ENCODE measurements at regions not wholly inside any gene's neighbourhood (a gene's known extent, or its start where the extent isn't known, plus 50 kb on each side); places are given as distances from the start of the nearest gene placed in this dataset.
A peak's percentile ranks its signal among the peaks of the same experiment; 100 is the strongest.

GRCh38 chr7:81498176-81498575, 271.7 kb downstream of the HGF start (continued):
- no peak for TF ChIP-seq KDM1A (IDR thresholded peaks at IDR 0.05; ENCODE audit: low read depth)
- no peak for TF ChIP-seq NR3C1 (IDR thresholded peaks at IDR 0.05)

- FAIRE-seq (peak; percentile 28), ATAC-seq (peak; percentile 62 to 88; a peak in 4 of 6 replicates), DNase-seq (ENCODE audit: low read depth in 1 of 2, low spot score in 1 of 2) (peak in 1 of 2 experiments; percentile 77)
- Histone ChIP-seq H3K4me2 (peak overlapping the region; percentile 36), H3K27ac (peak overlapping the region in 1 of 2 experiments; percentile 14; a peak in 1 of 6 replicates), H3K9me3 (peaks cover 2% of the 10 kb centered on the region; the same call in 1 of the 3 replicates), H3K4me3 (no peak overlapping the region), H3K4me1 (peaks cover 29% of the 10 kb centered on the region)
- 21% methylated on average over 1 of the region's 1 CpG for WGBS (ENCODE audit: missing lambda C conversion rate)
- ChIA-PET CTCF (interaction anchor here (0.5 to 2.6 kb wide), 3 partner anchors 223 to 1234 kb away, joined by 3 to 7 read pairs (median 3); no protein-coding TSS in a partner anchor), POLR2A (no interaction called here)
- TF ChIP-seq FOSL2 (IDR thresholded peaks at IDR 0.05) (no peak), FOSL2 (CRISPR knock-in tag; IDR thresholded peaks at IDR 0.05) (peak; percentile 94), ZSCAN20 (CRISPR knock-in tag; IDR thresholded peaks at IDR 0.05) (0 out of 2 replicates have a peak, but pooled peaks have one; percentile 42), HES2 (IDR thresholded peaks at IDR 0.05) (no peak), NR3C1 (IDR thresholded peaks at IDR 0.05) (no peak), BCL3 (IDR thresholded peaks at IDR 0.05) (0 out of 3 replicates have a peak, but pooled peaks have one; percentile 32), JUNB (IDR thresholded peaks at IDR 0.05) (peak; percentile 75), CEBPB (IDR thresholded peaks at IDR 0.05) (peak; percentile 47 to 86; a peak in 3 of 4 replicates), EP300 (IDR thresholded peaks at IDR 0.05) (peak in 1 of 2 experiments; percentile 39; a peak in 1 of 5 replicates), FOSB (CRISPR knock-in tag; IDR thresholded peaks at IDR 0.05) (no peak), NFE2L2 (conservative IDR thresholded peaks at IDR 0.05; ENCODE audit: low read length) (no peak), ESRRA (IDR thresholded peaks at IDR 0.05; ENCODE audit: borderline replicate concordance, low read length) (no peak), RFX5 (IDR thresholded peaks at IDR 0.05) (no peak), MAX (IDR thresholded peaks at IDR 0.05) (peak; percentile 43; the same call in 1 of the 2 replicates), GATA3 (IDR thresholded peaks at IDR 0.05; ENCODE audit: borderline replicate concordance) (peak; percentile 95), EHMT2 (IDR thresholded peaks at IDR 0.05; ENCODE audit: low read depth) (no peak), SMC3 (IDR thresholded peaks at IDR 0.05) (no peak), POLR2AphosphoS2 (conservative IDR thresholded peaks at IDR 0.05; ENCODE audit: low read length) (no peak), ZFP36 (IDR thresholded peaks at IDR 0.05; ENCODE audit: borderline replicate concordance, partially characterized antibody) (peak; percentile 67)
Observed at GRCh38 chr7:81492910-81493309, 276.9 kb downstream of the HGF start.

- DNase-seq (ENCODE audit: low read depth in 1 of 2, low spot score in 1 of 2): no peak
- peak overlapping the region; percentile 36; the same call in 2 of the 3 replicates for H3K4me2 ChIP-seq
- POLR2A ChIA-PET: no interaction called here
- peaks cover 2% of the 10 kb centered on the region; the same call in 1 of the 3 replicates for H3K9me3 ChIP-seq
- CTCF ChIA-PET: interaction anchor here (2.9 kb wide), 1 partner anchor 8 kb away, joined by 25 read pairs; no protein-coding TSS in a partner anchor
- WGBS (ENCODE audit: missing lambda C conversion rate): 81% methylated on average over 1 of the region's 1 CpG
- peaks cover 29% of the 10 kb centered on the region for H3K4me1 ChIP-seq
- no peak for FAIRE-seq
- ATAC-seq: peak in 1 of 2 experiments; percentile 15; a peak in 2 of 6 replicates
- peak overlapping the region; percentile 6 to 9; a peak in 3 of 6 replicates for H3K27ac ChIP-seq
- no peak overlapping the region for H3K4me3 ChIP-seq
- TF ChIP-seq CTCF (IDR thresholded peaks at IDR 0.05) (no peak), RFX5 (IDR thresholded peaks at IDR 0.05) (no peak), PBX3 (IDR thresholded peaks at IDR 0.05) (no peak), ELK1 (IDR thresholded peaks at IDR 0.05; ENCODE audit: low read depth, low read length) (no peak), HOXB13 (CRISPR knock-in tag; IDR thresholded peaks at IDR 0.05; ENCODE audit: low read depth) (no peak), JUNB (IDR thresholded peaks at IDR 0.05) (no peak), HES2 (IDR thresholded peaks at IDR 0.05) (no peak), USF2 (IDR thresholded peaks at IDR 0.05) (no peak), FOSL2 (IDR thresholded peaks at IDR 0.05) (no peak), FOSL2 (CRISPR knock-in tag; IDR thresholded peaks at IDR 0.05) (no peak), HDAC2 (IDR thresholded peaks at IDR 0.05) (no peak), JUN (IDR thresholded peaks at IDR 0.05) (no peak), NFE2L2 (conservative IDR thresholded peaks at IDR 0.05; ENCODE audit: low read length) (no peak), CEBPB (IDR thresholded peaks at IDR 0.05) (no peak), ATOH8 (CRISPR knock-in tag; IDR thresholded peaks at IDR 0.05; ENCODE audit: low read depth) (no peak), NR3C1 (IDR thresholded peaks at IDR 0.05) (no peak)
Observed at GRCh38 chr7:81492240-81492639, 277.6 kb downstream of the HGF start.
